ENCODE measurements at regions not wholly inside any gene's neighbourhood (a gene's known extent, or its start where the extent isn't known, plus 50 kb on each side); places are given as distances from the start of the nearest gene placed in this dataset.

DNA sequence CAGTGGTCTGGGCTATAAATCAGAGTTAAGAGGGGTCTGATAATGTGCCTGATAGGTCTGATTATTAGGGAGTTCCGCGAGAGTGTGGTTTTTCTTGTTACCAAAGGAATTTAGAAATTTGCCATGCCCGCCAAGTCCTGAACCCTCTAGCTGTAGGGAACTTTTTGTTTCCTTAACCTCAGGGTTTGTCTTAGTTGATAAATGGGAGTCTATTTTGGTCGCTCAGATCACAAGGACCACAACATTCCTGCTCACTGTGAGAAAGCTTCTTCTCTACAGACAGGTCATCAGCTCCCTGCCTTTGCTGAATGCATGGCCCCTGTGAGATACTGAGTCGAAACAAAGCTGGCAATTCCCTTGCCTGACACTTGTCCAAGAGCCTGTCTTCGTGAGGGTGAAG, 497.8 kb downstream of the HS3ST4 start:
- H3K27ac ChIP-seq (ENCODE audit: low read depth), result no peak overlapping the region

DNA sequence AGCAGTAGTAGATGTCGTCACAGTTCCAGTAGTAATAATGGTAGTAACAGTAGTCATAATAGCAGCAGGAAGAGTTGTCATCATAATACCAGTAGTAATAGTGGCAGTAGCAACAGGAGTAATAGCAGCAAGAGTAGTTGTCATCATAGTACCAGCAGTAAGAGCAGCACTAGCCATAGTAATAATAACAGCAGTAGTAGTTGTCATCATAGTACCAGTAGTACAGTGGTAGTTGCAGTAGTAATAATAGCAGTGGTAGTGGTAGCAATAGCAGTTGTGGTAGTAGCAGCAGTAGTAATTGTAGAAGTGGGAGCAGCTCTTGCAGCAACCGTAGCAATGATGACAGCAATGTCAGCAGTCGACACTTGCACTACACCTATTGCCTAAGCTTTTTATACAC, 502.8 kb downstream of the HS3ST4 start:
- Histone ChIP-seq H3K4me3 (ENCODE audit: low read depth, low read length) (no peak overlapping the region), H3K4me1 (ENCODE audit: insufficient read depth) (no peaks in the 10 kb centered on the region), H3K27ac (ENCODE audit: low read depth) (no peak overlapping the region), H3K36me3 (ENCODE audit: insufficient read depth) (no peaks in the 10 kb centered on the region)
- WGBS, result 90% methylated on average over 3 of the region's 3 CpGs
- DNase-seq (ENCODE audit: extremely low spot score), result no peak

More for the DNA sequence above, 497.8 kb downstream of the HS3ST4 start:
- Histone ChIP-seq H3K4me1 (ENCODE audit: insufficient read depth) (no peaks in the 10 kb centered on the region), H3K36me3 (ENCODE audit: insufficient read depth) (no peaks in the 10 kb centered on the region), H3K4me3 (ENCODE audit: low read depth, low read length) (no peak overlapping the region)
- DNase-seq (ENCODE audit: extremely low spot score), result no peak
- 16% methylated on average over 6 of the region's 6 CpGs for WGBS

- WGBS, result 73% methylated on average over 3 of the region's 3 CpGs
- no peak for DNase-seq (ENCODE audit: extremely low spot score)
- H3K4me1 ChIP-seq (ENCODE audit: insufficient read depth), result no peaks in the 10 kb centered on the region
- H3K36me3 ChIP-seq (ENCODE audit: insufficient read depth), result no peaks in the 10 kb centered on the region
- H3K27ac ChIP-seq (ENCODE audit: low read depth), result no peak overlapping the region
- H3K4me3 ChIP-seq (ENCODE audit: low read depth, low read length), result no peak overlapping the region
Observed at GRCh38 chr16:26195225-26195624, 503.5 kb downstream of the HS3ST4 start.

GRCh38 chr16:26196310-26196709, 504.6 kb downstream of the HS3ST4 start:
- DNase-seq (ENCODE audit: extremely low spot score), result no peak
- H3K4me1 ChIP-seq (ENCODE audit: insufficient read depth), result no peaks in the 10 kb centered on the region
- H3K36me3 ChIP-seq (ENCODE audit: insufficient read depth), result no peaks in the 10 kb centered on the region
- no peak overlapping the region for H3K4me3 ChIP-seq (ENCODE audit: low read depth, low read length)
- no peak overlapping the region for H3K27ac ChIP-seq (ENCODE audit: low read depth)
- whole genome bisulfite sequencing, result 84% methylated on average over 3 of the region's 3 CpGs

- WGBS, result 57% methylated on average over 2 of the region's 2 CpGs
- H3K4me3 ChIP-seq (ENCODE audit: low read depth, low read length), result no peak overlapping the region
- no peak for DNase-seq (ENCODE audit: extremely low spot score)
- no peaks in the 10 kb centered on the region for H3K36me3 ChIP-seq (ENCODE audit: insufficient read depth)
- H3K4me1 ChIP-seq (ENCODE audit: insufficient read depth), result no peaks in the 10 kb centered on the region
- no peak overlapping the region for H3K27ac ChIP-seq (ENCODE audit: low read depth)
Observed at GRCh38 chr16:26196802-26197201, 505.0 kb downstream of the HS3ST4 start.

- Histone ChIP-seq H3K27ac (ENCODE audit: low read depth) (no peak overlapping the region), H3K4me3 (ENCODE audit: low read depth, low read length) (no peak overlapping the region), H3K36me3 (ENCODE audit: insufficient read depth) (no peaks in the 10 kb centered on the region), H3K4me1 (ENCODE audit: insufficient read depth) (no peaks in the 10 kb centered on the region)
- WGBS, result 69% methylated on average over 4 of the region's 4 CpGs
- DNase-seq (ENCODE audit: extremely low spot score), result no peak
Observed at GRCh38 chr16:26197707-26198106, 505.9 kb downstream of the HS3ST4 start.

GRCh38 chr16:26198221-26198620, 506.5 kb downstream of the HS3ST4 start:
- H3K4me3 ChIP-seq (ENCODE audit: low read depth, low read length), result no peak overlapping the region

DNA sequence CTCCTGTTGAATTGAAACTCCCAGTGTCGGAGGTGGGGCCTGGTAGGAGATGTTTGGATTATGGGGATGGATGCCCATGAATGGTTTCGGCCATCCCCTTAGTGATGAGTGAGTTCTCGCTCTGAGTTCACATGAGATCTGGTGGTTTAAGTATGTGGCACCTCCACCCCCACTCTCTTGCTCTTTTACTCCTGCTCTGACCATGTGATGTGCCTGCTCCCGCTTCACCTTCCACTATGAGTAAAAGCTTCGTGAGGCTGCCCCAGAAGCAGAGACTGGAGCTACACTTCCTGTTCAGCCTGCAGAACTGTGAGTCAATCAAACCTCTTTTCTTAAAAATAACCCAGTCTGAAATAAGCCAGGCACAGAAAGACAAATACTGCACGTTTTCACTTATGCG, 512.4 kb downstream of the HS3ST4 start:
- Histone ChIP-seq H3K36me3 (ENCODE audit: insufficient read depth) (no peaks in the 10 kb centered on the region), H3K4me3 (ENCODE audit: low read depth, low read length) (no peak overlapping the region), H3K4me1 (ENCODE audit: insufficient read depth) (no peaks in the 10 kb centered on the region), H3K27ac (ENCODE audit: low read depth) (no peak overlapping the region)
- DNase-seq (ENCODE audit: extremely low spot score), result no peak
- WGBS, result 79% methylated on average over 7 of the region's 7 CpGs

More at GRCh38 chr16:26198221-26198620, 506.5 kb downstream of the HS3ST4 start:
- 49% methylated on average over 5 of the region's 5 CpGs for WGBS
- no peak overlapping the region for H3K27ac ChIP-seq (ENCODE audit: low read depth)
- DNase-seq (ENCODE audit: extremely low spot score), result no peak
- H3K4me1 ChIP-seq (ENCODE audit: insufficient read depth), result no peaks in the 10 kb centered on the region
- H3K36me3 ChIP-seq (ENCODE audit: insufficient read depth), result no peaks in the 10 kb centered on the region

DNA sequence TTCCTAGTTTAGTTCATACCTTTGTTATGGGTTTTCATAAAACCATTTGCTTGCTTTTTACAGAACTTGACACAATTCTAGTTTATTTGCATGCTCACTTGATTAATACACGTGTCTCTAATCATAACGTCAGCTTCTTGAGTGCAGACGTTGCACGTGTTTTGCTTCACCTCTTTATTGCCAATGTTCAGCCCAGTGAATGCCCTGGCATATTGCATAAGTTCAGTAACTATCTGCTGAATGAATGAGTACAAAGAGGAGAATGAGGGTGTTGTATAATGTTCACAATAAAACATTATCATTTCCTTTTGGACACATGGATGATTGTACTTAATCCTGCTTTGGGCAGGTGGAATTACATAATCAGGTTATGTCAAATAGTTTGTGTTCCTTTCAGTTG, 519.8 kb downstream of the HS3ST4 start:
- no peak for DNase-seq (ENCODE audit: extremely low spot score)
- Histone ChIP-seq H3K4me3 (ENCODE audit: low read depth, low read length) (no peak overlapping the region), H3K4me1 (ENCODE audit: insufficient read depth) (no peaks in the 10 kb centered on the region), H3K27ac (ENCODE audit: low read depth) (no peak overlapping the region), H3K36me3 (ENCODE audit: insufficient read depth) (no peaks in the 10 kb centered on the region)
- WGBS, result 65% methylated on average over 4 of the region's 4 CpGs

DNA sequence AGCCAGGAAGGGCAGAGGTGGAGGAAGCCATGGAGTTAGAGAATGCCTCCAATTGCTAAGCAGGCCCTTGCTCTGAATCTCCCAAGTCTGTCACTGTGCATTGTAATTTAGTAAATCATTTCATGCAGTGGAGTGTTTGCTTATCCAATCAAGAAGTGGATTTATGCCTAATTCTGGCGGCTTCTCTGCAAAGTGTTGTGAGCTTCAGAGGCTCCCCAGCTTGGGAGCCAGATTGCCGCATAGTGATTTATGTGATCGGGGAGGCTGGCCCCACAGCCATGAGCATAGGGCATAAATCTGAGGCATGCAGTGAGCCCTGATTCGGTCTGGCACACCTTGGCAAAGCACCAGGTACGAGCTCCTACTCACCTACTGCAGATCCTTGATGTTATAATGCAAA, 520.8 kb downstream of the HS3ST4 start:
- no peak for DNase-seq (ENCODE audit: extremely low spot score)
- Histone ChIP-seq H3K27ac (ENCODE audit: low read depth) (no peak overlapping the region), H3K36me3 (ENCODE audit: insufficient read depth) (no peaks in the 10 kb centered on the region), H3K4me1 (ENCODE audit: insufficient read depth) (no peaks in the 10 kb centered on the region), H3K4me3 (ENCODE audit: low read depth, low read length) (no peak overlapping the region)
- 81% methylated on average over 5 of the region's 5 CpGs for WGBS

- H3K36me3 ChIP-seq (ENCODE audit: insufficient read depth), result no peaks in the 10 kb centered on the region
- 50% methylated on average over 9 of the region's 9 CpGs for WGBS
- H3K4me3 ChIP-seq (ENCODE audit: low read depth, low read length), result no peak overlapping the region
- H3K27ac ChIP-seq (ENCODE audit: low read depth), result no peak overlapping the region
- no peaks in the 10 kb centered on the region for H3K4me1 ChIP-seq (ENCODE audit: insufficient read depth)
- DNase-seq (ENCODE audit: extremely low spot score), result no peak
Observed at GRCh38 chr16:26214581-26215174, 522.9 kb downstream of the HS3ST4 start.

- Histone ChIP-seq H3K4me3 (ENCODE audit: low read depth, low read length) (no peak overlapping the region), H3K4me1 (ENCODE audit: insufficient read depth) (no peaks in the 10 kb centered on the region), H3K36me3 (ENCODE audit: insufficient read depth) (no peaks in the 10 kb centered on the region), H3K27ac (ENCODE audit: low read depth) (no peak overlapping the region)
- DNase-seq (ENCODE audit: extremely low spot score), result no peak
Observed at GRCh38 chr16:26220894-26221293, 529.1 kb downstream of the HS3ST4 start.

- WGBS, result 95% methylated on average over 2 of the region's 2 CpGs
- DNase-seq (ENCODE audit: extremely low spot score), result no peak
- H3K4me3 ChIP-seq (ENCODE audit: low read depth, low read length), result no peak overlapping the region
Observed at GRCh38 chr16:26231647-26232046, 539.9 kb downstream of the HS3ST4 start.

GRCh38 chr16:26240807-26241206, 549.0 kb downstream of the HS3ST4 start:
- Histone ChIP-seq H3K36me3 (ENCODE audit: insufficient read depth) (no peaks in the 10 kb centered on the region), H3K4me3 (ENCODE audit: low read depth, low read length) (no peak overlapping the region), H3K27ac (ENCODE audit: low read depth) (no peak overlapping the region), H3K4me1 (ENCODE audit: insufficient read depth) (no peaks in the 10 kb centered on the region)
- DNase-seq (ENCODE audit: extremely low spot score), result no peak
- 87% methylated on average over 6 of the region's 6 CpGs for WGBS

More at GRCh38 chr16:26231647-26232046, 539.9 kb downstream of the HS3ST4 start:
- Histone ChIP-seq H3K27ac (ENCODE audit: low read depth) (no peak overlapping the region), H3K4me1 (ENCODE audit: insufficient read depth) (no peaks in the 10 kb centered on the region), H3K36me3 (ENCODE audit: insufficient read depth) (no peaks in the 10 kb centered on the region)

GRCh38 chr16:26247063-26247462, 555.3 kb downstream of the HS3ST4 start:
- H3K27ac ChIP-seq (ENCODE audit: low read depth), result no peak overlapping the region
- no peak overlapping the region for H3K4me3 ChIP-seq (ENCODE audit: low read depth, low read length)
- H3K36me3 ChIP-seq (ENCODE audit: insufficient read depth), result no peaks in the 10 kb centered on the region
- 76% methylated on average over 1 of the region's 1 CpG for WGBS
- H3K4me1 ChIP-seq (ENCODE audit: insufficient read depth), result no peaks in the 10 kb centered on the region
- no peak for DNase-seq (ENCODE audit: extremely low spot score)
